PC-9 (cell line): ENCODE measurements at regions not wholly inside any gene's neighbourhood (a gene's known extent, or its start where the extent isn't known, plus 50 kb on each side); places are given as distances from the start of the nearest gene placed in this dataset.

ENCODE experiments used
- BruUV-seq: library from RNA; stranded (reverse); fragments of 400-500 nt; replicated peaks from 2 replicates; lab custom pipeline; 2021; lab: Mats Ljungman, UMichigan
- CTCF ChIA-PET: fragments of 300-600 bp; sonication (Branson Sonifier 250); formaldehyde crosslinking; loops from one replicate; lab custom pipeline; 2022; ENCODE audit warnings: antibody characterized with exemption; lab: Charles Lee
- POLR2A ChIA-PET: fragments of 300-600 bp; sonication (Branson Sonifier 250); formaldehyde crosslinking; loops from one replicate; lab custom pipeline; 2022; ENCODE audit warnings: antibody characterized with exemption; ENCODE audit not compliant: unreplicated experiment; lab: Charles Lee
- DNase-seq, 2 experiments: peaks; one replicate each; pipeline versions ENCODE4 v3.0.0 to v3.0.0-alpha.2; 2015 to 2022; ENCODE audit warnings: mixed read lengths in 1 of 2
- H2AFZ ChIP-seq: fragments of 200-600 bp; sonication (generic); 2 replicates; pipeline ENCODE4 v1.8.1; 2017; ENCODE audit warnings: antibody characterized with exemption
- H3F3A ChIP-seq: fragments of 200-600 bp; sonication (generic); 2 replicates; pipeline ENCODE4 v1.8.1; 2017; ENCODE audit warnings: antibody characterized with exemption, mild to moderate bottlenecking, low read depth; ENCODE audit not compliant: insufficient read depth
- H3K27ac ChIP-seq: fragments of 200-600 bp; sonication (generic); 2 replicates; pipeline ENCODE4 v1.6.1; 2016; ENCODE audit warnings: mixed run types
- H3K27me3 ChIP-seq: fragments of 200-600 bp; sonication (generic); 2 replicates; pipeline ENCODE4 v1.6.1; 2016; ENCODE audit warnings: low read depth, mixed run types; ENCODE audit not compliant: insufficient read depth
- H3K36me3 ChIP-seq: fragments of 200-600 bp; sonication (generic); 2 replicates; pipeline ENCODE4 v1.6.1; 2016; ENCODE audit warnings: low read depth, mixed run types
- H3K4me1 ChIP-seq: fragments of 200-600 bp; sonication (generic); replicated peaks from 2 replicates; pipeline ENCODE4 v1.6.1; 2016; ENCODE audit warnings: mixed run types; ENCODE audit not compliant: insufficient read depth
- H3K4me2 ChIP-seq: fragments of 200-600 bp; sonication (generic); 2 replicates; pipeline ENCODE4 v1.6.1; 2017; ENCODE audit warnings: mixed run types
- H3K4me3 ChIP-seq: fragments of 200-600 bp; sonication (generic); 2 replicates; pipeline ENCODE4 v1.6.1; 2016; ENCODE audit warnings: mixed run types
- H3K79me2 ChIP-seq: fragments of 200-600 bp; sonication (generic); 2 replicates; pipeline ENCODE4 v1.6.1; 2017; ENCODE audit warnings: low read depth, mixed run types
- H3K9me2 ChIP-seq: fragments of 200-600 bp; sonication (generic); 2 replicates; pipeline ENCODE4 v1.8.1; 2017; ENCODE audit warnings: mild to moderate bottlenecking; ENCODE audit not compliant: insufficient read depth
- H3K9me3 ChIP-seq: fragments of 200-600 bp; sonication (generic); 2 replicates; pipeline ENCODE4 v1.8.1; 2016; ENCODE audit warnings: low read depth; ENCODE audit not compliant: insufficient read depth
- H4K20me1 ChIP-seq: fragments of 200-600 bp; sonication (generic); 2 replicates; pipeline ENCODE4 v1.8.1; 2017; ENCODE audit not compliant: insufficient read depth
- EZH2 ChIP-seq: fragments of 200-600 bp; sonication (generic); IDR thresholded peaks from 2 replicates; pipeline ENCODE4 v1.8.0; 2017; ENCODE audit warnings: antibody characterized with exemption, low read depth
- intact Hi-C: fragments of 100-400 bp; cut with micrococcal nuclease; formaldehyde crosslinking; loops from one replicate; pipeline ENCODE4 v1.10.0; 2022; ENCODE audit not compliant: unreplicated experiment
- TF ChIP-seq, protein P1 (sequence below): fragments of 200-600 bp; sonication (generic); conservative IDR thresholded peaks from 2 replicates; pipeline ENCODE4 v1.6.1; 2017; ENCODE audit warnings: mixed run types, antibody characterized with exemption, mild to moderate bottlenecking, moderate library complexity

DNA sequence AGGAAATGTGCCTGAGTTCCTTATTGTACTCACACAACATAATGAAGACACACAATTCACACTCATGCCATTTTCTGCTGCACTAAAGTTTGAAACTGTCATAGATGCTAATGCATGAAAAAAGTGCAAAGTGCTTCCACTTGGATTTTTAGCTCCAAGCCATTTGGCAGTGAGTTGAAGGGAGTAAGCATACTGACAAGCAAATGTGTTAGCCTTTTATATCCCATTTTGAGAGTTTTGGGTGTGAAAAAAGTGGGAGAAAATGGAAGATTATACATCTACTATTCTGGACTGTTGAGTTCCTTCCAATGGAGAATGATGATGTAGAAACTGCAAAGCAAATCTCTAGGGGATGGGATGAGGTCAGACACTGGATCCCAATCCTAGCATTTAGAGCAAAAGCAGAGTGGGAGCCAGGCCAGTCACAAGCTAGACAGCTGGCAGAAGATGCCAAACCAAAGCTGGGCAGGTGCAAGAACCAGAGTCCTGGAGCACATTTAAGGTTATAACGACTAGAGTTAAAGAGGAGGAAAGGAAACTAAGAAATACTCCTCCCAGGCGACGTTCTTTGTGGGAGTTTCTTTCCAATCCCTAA is 216.8 kb downstream of the FBXO8 start:
- no peak overlapping the region for H3K4me2 ChIP-seq
- H3K9me3 ChIP-seq, result no peaks in the 10 kb centered on the region
- TF ChIP-seq EZH2, result no peak
- TF ChIP-seq, protein P1, sequence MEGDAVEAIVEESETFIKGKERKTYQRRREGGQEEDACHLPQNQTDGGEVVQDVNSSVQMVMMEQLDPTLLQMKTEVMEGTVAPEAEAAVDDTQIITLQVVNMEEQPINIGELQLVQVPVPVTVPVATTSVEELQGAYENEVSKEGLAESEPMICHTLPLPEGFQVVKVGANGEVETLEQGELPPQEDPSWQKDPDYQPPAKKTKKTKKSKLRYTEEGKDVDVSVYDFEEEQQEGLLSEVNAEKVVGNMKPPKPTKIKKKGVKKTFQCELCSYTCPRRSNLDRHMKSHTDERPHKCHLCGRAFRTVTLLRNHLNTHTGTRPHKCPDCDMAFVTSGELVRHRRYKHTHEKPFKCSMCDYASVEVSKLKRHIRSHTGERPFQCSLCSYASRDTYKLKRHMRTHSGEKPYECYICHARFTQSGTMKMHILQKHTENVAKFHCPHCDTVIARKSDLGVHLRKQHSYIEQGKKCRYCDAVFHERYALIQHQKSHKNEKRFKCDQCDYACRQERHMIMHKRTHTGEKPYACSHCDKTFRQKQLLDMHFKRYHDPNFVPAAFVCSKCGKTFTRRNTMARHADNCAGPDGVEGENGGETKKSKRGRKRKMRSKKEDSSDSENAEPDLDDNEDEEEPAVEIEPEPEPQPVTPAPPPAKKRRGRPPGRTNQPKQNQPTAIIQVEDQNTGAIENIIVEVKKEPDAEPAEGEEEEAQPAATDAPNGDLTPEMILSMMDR, result no peak
- H3K4me3 ChIP-seq, result no peak overlapping the region
- intact Hi-C loops, result no loop called here
- no peaks in the 10 kb centered on the region for H3K4me1 ChIP-seq
- H3K27me3 ChIP-seq, result no peaks in the 10 kb centered on the region
- no peaks in the 10 kb centered on the region for H4K20me1 ChIP-seq
- no peak overlapping the region for H2AFZ ChIP-seq
- no peak for DNase-seq
- no peaks in the 10 kb centered on the region for H3K9me2 ChIP-seq
- no peaks in the 10 kb centered on the region for H3F3A ChIP-seq
- no TSS peak for BruUV-seq
- POLR2A ChIA-PET, result no interaction called here
- CTCF ChIA-PET, result no interaction called here
- H3K27ac ChIP-seq, result no peak overlapping the region
- no peaks in the 10 kb centered on the region for H3K36me3 ChIP-seq
- no peaks in the 10 kb centered on the region for H3K79me2 ChIP-seq

DNA sequence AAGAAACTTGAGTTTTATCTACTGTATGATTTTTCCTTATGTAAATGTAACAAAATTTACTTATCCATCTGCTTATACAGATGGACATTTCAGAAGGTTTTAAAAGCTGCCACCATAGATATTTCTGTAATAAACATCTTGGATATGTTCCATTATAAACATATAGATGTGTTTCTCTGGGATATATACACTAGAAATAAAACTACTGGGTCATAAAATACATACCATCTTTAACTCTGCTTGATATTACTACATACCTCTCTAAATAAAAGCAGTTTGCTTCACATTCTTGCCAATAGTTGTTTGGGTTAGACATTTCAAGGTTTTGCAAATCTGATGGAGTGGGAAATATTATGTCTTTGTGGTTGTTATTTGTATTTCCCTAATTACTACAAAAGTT is 220.6 kb downstream of the FBXO8 start:
- no peaks in the 10 kb centered on the region for H3K79me2 ChIP-seq
- no TSS peak for BruUV-seq
- no peak overlapping the region for H3K4me3 ChIP-seq
- intact Hi-C loops, result no loop called here
- TF ChIP-seq EZH2, result no peak
- TF ChIP-seq, protein P1, result no peak
- ChIA-PET POLR2A (no interaction called here), CTCF (no interaction called here)
- H3K9me3 ChIP-seq, result no peaks in the 10 kb centered on the region
- H3F3A ChIP-seq, result no peaks in the 10 kb centered on the region
- no peaks in the 10 kb centered on the region for H4K20me1 ChIP-seq
- H3K27ac ChIP-seq, result no peak overlapping the region
- H3K4me1 ChIP-seq, result no peaks in the 10 kb centered on the region
- H3K9me2 ChIP-seq, result no peaks in the 10 kb centered on the region
- no peak overlapping the region for H2AFZ ChIP-seq
- no peaks in the 10 kb centered on the region for H3K36me3 ChIP-seq
- no peak overlapping the region for H3K4me2 ChIP-seq
- no peak for DNase-seq
- H3K27me3 ChIP-seq, result no peaks in the 10 kb centered on the region

DNA sequence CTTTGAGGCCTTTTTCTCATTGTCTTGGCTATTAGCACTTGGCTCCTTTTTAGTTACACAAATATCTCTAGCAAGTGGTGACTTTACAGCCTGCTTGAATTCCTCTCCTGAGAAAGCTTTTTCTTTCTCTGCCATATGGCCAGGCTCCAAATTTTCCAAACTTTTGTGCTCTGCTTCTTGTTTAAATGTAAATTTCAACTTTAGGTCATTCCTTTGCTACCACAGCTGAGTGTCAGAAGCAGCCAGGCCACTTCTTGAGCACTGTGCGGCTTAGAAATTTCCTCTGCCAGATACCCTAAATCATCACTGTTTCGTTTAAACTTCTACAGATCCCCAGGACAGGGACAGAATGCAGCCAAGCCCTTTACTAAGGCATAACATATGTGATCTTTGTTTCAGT is 222.4 kb downstream of the FBXO8 start:
- DNase-seq, result no peak
- CTCF ChIA-PET, result no interaction called here
- Histone ChIP-seq H3K27ac (no peak overlapping the region), H3K27me3 (no peaks in the 10 kb centered on the region), H4K20me1 (no peaks in the 10 kb centered on the region), H3K4me2 (no peak overlapping the region), H3K9me3 (no peaks in the 10 kb centered on the region), H3K36me3 (no peaks in the 10 kb centered on the region), H3K9me2 (no peaks in the 10 kb centered on the region), H3K79me2 (no peaks in the 10 kb centered on the region), H2AFZ (no peak overlapping the region), H3K4me3 (no peak overlapping the region), H3K4me1 (no peaks in the 10 kb centered on the region), H3F3A (no peaks in the 10 kb centered on the region)
- TF ChIP-seq EZH2, result no peak
- TF ChIP-seq, protein P1, result no peak
- BruUV-seq, result no TSS peak
- intact Hi-C loops, result no loop called here
- POLR2A ChIA-PET, result no interaction called here
